ENCODE measurements at regions not wholly inside any gene's neighbourhood (a gene's known extent, or its start where the extent isn't known, plus 50 kb on each side); places are given as distances from the start of the nearest gene placed in this dataset.
"Not testable (repeated sequence)": the region's sequence is repeated elsewhere in the genome, so short reads cannot be mapped to it uniquely, and the experiment has no call there.

DNA sequence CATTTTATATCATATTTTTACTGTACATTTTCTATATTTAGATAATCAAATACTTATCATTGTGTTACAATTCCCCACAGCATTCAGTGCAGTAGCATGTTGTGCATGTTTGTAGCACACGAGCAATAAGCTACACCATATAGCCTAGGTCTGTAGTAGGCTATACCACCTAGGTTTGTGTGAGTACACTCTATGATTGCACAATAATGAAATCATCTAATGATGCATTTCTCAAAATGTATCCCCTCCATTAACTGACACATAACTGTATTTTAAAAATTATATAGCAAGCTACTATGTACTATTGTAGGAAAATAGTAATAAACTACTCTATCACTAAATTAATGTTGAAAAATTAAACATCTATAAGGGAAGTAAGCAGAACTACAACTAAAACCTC lies 518.4 kb upstream of the PABPC4L start:
- Histone ChIP-seq H3K9me3 (ENCODE audit: control insufficient read depth, low read length) (no peaks in the 10 kb centered on the region), H3K4me3 (ENCODE audit: insufficient read depth, low read depth, low read length) (no peak overlapping the region), H3K4me1 (ENCODE audit: control insufficient read depth, insufficient read depth, low read length) (no peaks in the 10 kb centered on the region), H3K27ac (ENCODE audit: insufficient read depth, low read depth, low read length, poor library complexity, severe bottlenecking) (no peak overlapping the region), H3K36me3 (ENCODE audit: control insufficient read depth, insufficient read depth, low read length) (no peaks in the 10 kb centered on the region), H3K27me3 (ENCODE audit: control insufficient read depth, insufficient read depth, low read length, poor library complexity, severe bottlenecking) (no peaks in the 10 kb centered on the region)
- 60 to 94% methylated on average over 1 of the region's 1 CpG for WGBS, 2 experiments

GRCh38 chr4:134708616-134709015 lies 507.0 kb upstream of the PABPC4L start:
- H3K4me3 ChIP-seq (ENCODE audit: insufficient read depth, low read depth, low read length), result no peak overlapping the region
- no peak overlapping the region for H3K27ac ChIP-seq (ENCODE audit: insufficient read depth, low read depth, low read length, poor library complexity, severe bottlenecking)
- H3K27me3 ChIP-seq (ENCODE audit: control insufficient read depth, insufficient read depth, low read length, poor library complexity, severe bottlenecking), result no peaks in the 10 kb centered on the region
- H3K36me3 ChIP-seq (ENCODE audit: control insufficient read depth, insufficient read depth, low read length), result no peaks in the 10 kb centered on the region
- H3K9me3 ChIP-seq (ENCODE audit: control insufficient read depth, low read length), result no peaks in the 10 kb centered on the region
- H3K4me1 ChIP-seq (ENCODE audit: control insufficient read depth, insufficient read depth, low read length), result no peaks in the 10 kb centered on the region

- 89 to 92% methylated on average over 2 of the region's 2 CpGs for WGBS, 2 experiments
- no peak overlapping the region for H3K27ac ChIP-seq (ENCODE audit: insufficient read depth, low read depth, low read length, poor library complexity, severe bottlenecking)
- no peak overlapping the region for H3K4me3 ChIP-seq (ENCODE audit: insufficient read depth, low read depth, low read length)
- no peaks in the 10 kb centered on the region for H3K9me3 ChIP-seq (ENCODE audit: control insufficient read depth, low read length)
- H3K4me1 ChIP-seq (ENCODE audit: control insufficient read depth, insufficient read depth, low read length), result no peaks in the 10 kb centered on the region
- H3K36me3 ChIP-seq (ENCODE audit: control insufficient read depth, insufficient read depth, low read length), result no peaks in the 10 kb centered on the region
- H3K27me3 ChIP-seq (ENCODE audit: control insufficient read depth, insufficient read depth, low read length, poor library complexity, severe bottlenecking), result no peaks in the 10 kb centered on the region
Measured at GRCh38 chr4:134708026-134708425, 506.4 kb upstream of the PABPC4L start.

DNA sequence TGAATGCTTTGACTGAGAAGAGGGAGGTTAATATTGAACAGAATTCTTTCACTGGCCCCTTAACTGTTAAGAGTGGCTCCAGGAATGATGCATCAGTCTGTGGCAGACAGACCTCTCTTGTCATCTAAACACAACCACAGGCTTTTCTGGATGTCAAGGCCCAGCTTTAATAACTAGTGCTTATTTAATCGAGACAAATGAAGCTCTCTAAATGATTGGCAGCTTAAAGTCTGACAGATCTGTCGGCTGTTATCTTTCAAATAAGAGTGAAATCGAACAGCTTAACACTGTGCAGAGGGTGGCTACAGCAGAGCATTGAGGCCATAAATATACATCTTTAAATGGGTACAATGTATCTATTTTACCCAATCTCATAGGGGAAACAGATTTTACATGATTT lies 500.8 kb upstream of the PABPC4L start:
- H3K27ac ChIP-seq (ENCODE audit: insufficient read depth, low read depth, low read length, poor library complexity, severe bottlenecking), result no peak overlapping the region
- H3K36me3 ChIP-seq (ENCODE audit: control insufficient read depth, insufficient read depth, low read length), result no peaks in the 10 kb centered on the region
- 91 to 98% methylated on average over 3 of the region's 3 CpGs for WGBS, 2 experiments
- no peaks in the 10 kb centered on the region for H3K27me3 ChIP-seq (ENCODE audit: control insufficient read depth, insufficient read depth, low read length, poor library complexity, severe bottlenecking)
- no peak overlapping the region for H3K4me3 ChIP-seq (ENCODE audit: insufficient read depth, low read depth, low read length)
- no peaks in the 10 kb centered on the region for H3K9me3 ChIP-seq (ENCODE audit: control insufficient read depth, low read length)
- H3K4me1 ChIP-seq (ENCODE audit: control insufficient read depth, insufficient read depth, low read length), result no peaks in the 10 kb centered on the region

- no peaks in the 10 kb centered on the region for H3K36me3 ChIP-seq (ENCODE audit: control insufficient read depth, insufficient read depth, low read length)
- no peaks in the 10 kb centered on the region for H3K9me3 ChIP-seq (ENCODE audit: control insufficient read depth, low read length)
- no peaks in the 10 kb centered on the region for H3K27me3 ChIP-seq (ENCODE audit: control insufficient read depth, insufficient read depth, low read length, poor library complexity, severe bottlenecking)
- no peaks in the 10 kb centered on the region for H3K4me1 ChIP-seq (ENCODE audit: control insufficient read depth, insufficient read depth, low read length)
- no peak overlapping the region for H3K4me3 ChIP-seq (ENCODE audit: insufficient read depth, low read depth, low read length)
- WGBS, 2 experiments, result 100% methylated on average over 1 to 2 of the region's 4 CpGs
- H3K27ac ChIP-seq (ENCODE audit: insufficient read depth, low read depth, low read length, poor library complexity, severe bottlenecking), result no peak overlapping the region
Measured at GRCh38 chr4:134700251-134700650, 498.7 kb upstream of the PABPC4L start.

GRCh38 chr4:134698831-134699230 lies 497.2 kb upstream of the PABPC4L start:
- not testable (repeated sequence) for H3K4me3 ChIP-seq (ENCODE audit: insufficient read depth, low read depth, low read length)
- 89 to 97% methylated on average over 4 of the region's 4 CpGs for WGBS, 2 experiments

GRCh38 chr4:134695433-134695832 lies 493.8 kb upstream of the PABPC4L start:
- Histone ChIP-seq H3K4me3 (ENCODE audit: insufficient read depth, low read depth, low read length) (no peak overlapping the region), H3K27ac (ENCODE audit: insufficient read depth, low read depth, low read length, poor library complexity, severe bottlenecking) (no peak overlapping the region), H3K27me3 (ENCODE audit: control insufficient read depth, insufficient read depth, low read length, poor library complexity, severe bottlenecking) (no peaks in the 10 kb centered on the region), H3K4me1 (ENCODE audit: control insufficient read depth, insufficient read depth, low read length) (no peaks in the 10 kb centered on the region), H3K36me3 (ENCODE audit: control insufficient read depth, insufficient read depth, low read length) (no peaks in the 10 kb centered on the region), H3K9me3 (ENCODE audit: control insufficient read depth, low read length) (no peaks in the 10 kb centered on the region)
- 100% methylated on average over 1 of the region's 1 CpG; no CpG with 5 or more reads in 1 of the 2 experiments for WGBS, 2 experiments

More at GRCh38 chr4:134698831-134699230, 497.2 kb upstream of the PABPC4L start:
- not testable (repeated sequence) for H3K27me3 ChIP-seq (ENCODE audit: control insufficient read depth, insufficient read depth, low read length, poor library complexity, severe bottlenecking); H3K4me1 ChIP-seq (ENCODE audit: control insufficient read depth, insufficient read depth, low read length); H3K9me3 ChIP-seq (ENCODE audit: control insufficient read depth, low read length); H3K27ac ChIP-seq (ENCODE audit: insufficient read depth, low read depth, low read length, poor library complexity, severe bottlenecking); H3K36me3 ChIP-seq (ENCODE audit: control insufficient read depth, insufficient read depth, low read length)

DNA sequence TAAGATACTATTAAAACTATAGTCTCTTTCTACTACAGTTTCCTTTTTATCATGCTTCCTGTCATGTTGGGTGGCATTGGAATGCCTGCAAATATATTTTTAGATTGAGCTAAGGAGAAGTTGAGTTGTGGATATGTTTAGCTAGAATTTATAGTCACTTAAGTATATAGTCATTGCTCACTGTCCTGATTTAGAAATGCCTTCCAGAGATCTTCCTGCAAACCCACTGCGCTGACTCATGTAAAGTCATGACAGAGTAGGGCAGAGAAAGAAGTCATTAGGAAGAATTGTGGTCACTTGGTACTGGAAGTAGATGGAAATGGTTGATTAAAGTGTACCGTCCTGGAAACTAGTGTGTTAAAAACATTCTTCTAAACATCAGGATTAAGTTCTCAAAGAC lies 490.3 kb upstream of the PABPC4L start:
- H3K27me3 ChIP-seq (ENCODE audit: control insufficient read depth, insufficient read depth, low read length, poor library complexity, severe bottlenecking), result no peaks in the 10 kb centered on the region
- H3K4me1 ChIP-seq (ENCODE audit: control insufficient read depth, insufficient read depth, low read length), result no peaks in the 10 kb centered on the region
- no peak overlapping the region for H3K27ac ChIP-seq (ENCODE audit: insufficient read depth, low read depth, low read length, poor library complexity, severe bottlenecking)
- no peaks in the 10 kb centered on the region for H3K36me3 ChIP-seq (ENCODE audit: control insufficient read depth, insufficient read depth, low read length)
- H3K9me3 ChIP-seq (ENCODE audit: control insufficient read depth, low read length), result no peaks in the 10 kb centered on the region
- WGBS, 2 experiments, result 98 to 100% methylated on average over 1 to 2 of the region's 2 CpGs
- H3K4me3 ChIP-seq (ENCODE audit: insufficient read depth, low read depth, low read length), result no peak overlapping the region

- no peak overlapping the region for H3K27ac ChIP-seq (ENCODE audit: insufficient read depth, low read depth, low read length, poor library complexity, severe bottlenecking)
- H3K4me1 ChIP-seq (ENCODE audit: control insufficient read depth, insufficient read depth, low read length), result no peaks in the 10 kb centered on the region
- no peaks in the 10 kb centered on the region for H3K36me3 ChIP-seq (ENCODE audit: control insufficient read depth, insufficient read depth, low read length)
- H3K27me3 ChIP-seq (ENCODE audit: control insufficient read depth, insufficient read depth, low read length, poor library complexity, severe bottlenecking), result no peaks in the 10 kb centered on the region
- no peak overlapping the region for H3K4me3 ChIP-seq (ENCODE audit: insufficient read depth, low read depth, low read length)
- WGBS, 2 experiments, result 95 to 96% methylated on average over 5 of the region's 5 CpGs
- H3K9me3 ChIP-seq (ENCODE audit: control insufficient read depth, low read length), result no peaks in the 10 kb centered on the region
Measured at GRCh38 chr4:134687646-134688628, 486.3 kb upstream of the PABPC4L start.

- Histone ChIP-seq H3K4me1 (ENCODE audit: control insufficient read depth, insufficient read depth, low read length) (no peaks in the 10 kb centered on the region), H3K27ac (ENCODE audit: insufficient read depth, low read depth, low read length, poor library complexity, severe bottlenecking) (no peak overlapping the region), H3K9me3 (ENCODE audit: control insufficient read depth, low read length) (no peaks in the 10 kb centered on the region), H3K27me3 (ENCODE audit: control insufficient read depth, insufficient read depth, low read length, poor library complexity, severe bottlenecking) (no peaks in the 10 kb centered on the region), H3K36me3 (ENCODE audit: control insufficient read depth, insufficient read depth, low read length) (no peaks in the 10 kb centered on the region), H3K4me3 (ENCODE audit: insufficient read depth, low read depth, low read length) (no peak overlapping the region)
- 100% methylated on average over 1 of the region's 1 CpG for WGBS, 2 experiments
Measured at GRCh38 chr4:134677209-134677814, 475.7 kb upstream of the PABPC4L start.

Measured in ectodermal cell (in vitro differentiated cells).